Putamen (tissue), 1 donor: ENCODE measurements at regions not wholly inside any gene's neighbourhood (a gene's known extent, or its start where the extent isn't known, plus 50 kb on each side); places are given as distances from the start of the nearest gene placed in this dataset.
"Not testable (repeated sequence)": the region's sequence is repeated elsewhere in the genome, so short reads cannot be mapped to it uniquely, and the experiment has no call there.

ENCODE experiments used
- DNase-seq: peaks from one replicate; pipeline ENCODE4 v3.0.0-alpha.2; 2016; ENCODE audit warnings: low spot score

GRCh38 chr21:20779321-20779720 is 218.9 kb upstream of the NCAM2 start:
- no peak for DNase-seq

GRCh38 chr21:20783611-20784010 is 214.6 kb upstream of the NCAM2 start:
- peak; percentile 53 for DNase-seq

DNA sequence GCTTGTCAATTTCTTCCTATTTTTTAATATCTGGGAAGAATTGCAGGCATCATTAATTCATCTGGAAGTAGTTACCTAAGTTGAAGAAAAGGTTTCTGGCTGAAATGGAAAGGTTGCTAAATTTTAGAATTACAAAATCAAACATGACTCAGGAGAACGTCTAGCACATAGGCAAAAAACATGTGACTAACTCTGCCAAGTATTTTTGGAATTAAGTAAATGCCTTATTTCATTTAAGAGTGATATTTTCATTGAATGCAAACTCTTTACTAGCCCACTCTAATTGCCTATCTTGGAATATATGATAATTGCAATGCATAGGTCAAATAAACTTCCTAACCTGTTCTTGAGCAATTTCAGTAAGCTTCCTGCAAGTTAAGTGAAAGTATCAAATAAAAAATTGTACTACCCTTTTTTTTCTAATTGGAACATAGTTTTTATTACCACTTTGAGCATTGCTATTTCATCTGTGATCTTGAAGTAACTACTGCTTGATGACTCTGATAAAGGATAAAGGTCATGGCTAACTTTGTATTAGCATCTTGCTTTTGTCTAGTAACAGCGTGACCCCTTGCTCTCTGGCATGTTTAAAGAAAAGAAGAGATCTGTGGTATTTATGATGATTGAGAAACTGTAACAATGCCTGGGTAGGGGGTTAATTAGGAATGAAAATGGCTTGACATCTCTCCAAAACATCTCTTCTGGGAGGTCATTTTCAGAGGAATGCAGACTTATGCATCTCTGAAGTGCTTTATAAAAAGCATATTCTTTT is 208.3 kb upstream of the NCAM2 start:
- no peak for DNase-seq

DNA sequence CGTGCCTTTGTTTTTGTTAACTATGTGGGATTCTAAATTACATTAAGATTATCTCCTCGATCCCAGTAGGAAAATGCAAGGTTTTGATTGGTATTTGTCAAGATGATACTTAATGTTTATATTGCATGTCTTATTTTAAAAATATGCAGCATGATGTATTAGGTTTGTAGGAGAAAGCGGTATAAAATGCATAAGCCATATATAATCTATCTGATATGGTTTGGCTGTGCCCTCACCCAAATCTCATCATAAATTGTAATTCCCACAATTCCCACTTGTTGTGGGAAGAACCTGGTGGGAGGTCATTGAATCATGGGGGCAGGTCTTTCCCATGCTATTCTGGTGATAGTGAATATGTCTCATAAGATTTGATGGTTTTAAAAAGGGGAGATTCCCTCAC is 198.1 kb upstream of the NCAM2 start:
- no peak for DNase-seq

GRCh38 chr21:20802201-20802600 is 196.0 kb upstream of the NCAM2 start:
- no peak for DNase-seq

- DNase-seq = peak; percentile 56
These were observed 195.5 kb upstream of the NCAM2 start for GRCh38 chr21:20802631-20803260.

GRCh38 chr21:20811702-20812101 is 186.5 kb upstream of the NCAM2 start:
- no peak for DNase-seq

DNA sequence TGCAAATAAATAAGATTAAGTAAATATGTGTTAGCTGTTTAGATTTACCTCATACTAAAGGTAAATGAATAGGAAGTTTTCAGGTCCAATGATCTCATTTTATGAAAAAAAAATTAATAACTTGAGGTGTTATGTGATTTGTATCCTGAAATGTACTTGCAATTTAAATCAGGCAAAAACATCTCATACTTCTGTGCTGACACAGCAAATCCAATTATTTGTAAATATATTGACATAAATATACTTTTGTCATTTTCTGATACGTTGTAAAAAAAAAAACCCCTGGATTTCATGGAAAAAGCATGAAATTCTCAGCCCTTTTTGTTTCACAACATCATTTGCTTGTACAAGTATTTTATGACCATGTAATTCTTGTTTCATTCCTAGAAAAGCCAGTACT is 184.1 kb upstream of the NCAM2 start:
- DNase-seq = no peak

DNA sequence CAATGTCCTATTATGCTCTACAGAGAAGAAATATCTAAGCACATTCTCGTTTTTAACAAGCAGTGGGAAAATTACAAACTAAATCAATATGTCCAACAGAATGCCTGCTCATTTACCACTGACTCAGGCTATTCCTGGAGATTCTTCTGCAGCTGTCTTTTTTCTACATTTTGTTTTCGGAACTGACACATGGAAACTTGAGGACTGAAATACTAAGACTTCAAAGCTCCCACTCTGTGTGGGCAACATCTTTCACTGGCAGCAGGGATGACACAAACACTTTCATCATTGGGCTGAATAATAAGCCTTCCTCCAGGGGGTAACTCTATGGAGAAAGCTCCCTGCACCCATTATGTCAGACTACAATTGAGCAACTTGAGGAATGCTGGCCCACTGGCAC is 175.5 kb upstream of the NCAM2 start:
- peak; percentile 40 for DNase-seq

DNA sequence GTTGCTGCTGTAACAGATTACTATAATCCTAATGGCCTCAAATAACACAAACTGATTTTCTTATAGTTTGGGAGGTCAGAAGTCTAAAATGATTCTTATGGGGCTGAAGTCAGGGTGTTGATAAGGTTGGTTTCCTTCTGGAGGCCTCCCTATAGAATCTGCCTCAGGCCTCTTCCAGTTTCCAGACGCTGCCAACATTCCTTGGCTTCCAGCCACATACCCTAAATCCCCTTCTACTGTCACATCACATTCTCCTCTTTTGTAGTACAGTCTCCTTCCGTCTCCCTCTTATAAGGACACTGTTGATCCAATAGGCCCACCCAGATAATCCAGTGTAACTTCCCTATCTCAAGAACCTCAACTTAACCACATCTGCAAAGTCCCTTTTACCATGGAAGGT is 145.3 kb upstream of the NCAM2 start:
- no peak for DNase-seq

DNA sequence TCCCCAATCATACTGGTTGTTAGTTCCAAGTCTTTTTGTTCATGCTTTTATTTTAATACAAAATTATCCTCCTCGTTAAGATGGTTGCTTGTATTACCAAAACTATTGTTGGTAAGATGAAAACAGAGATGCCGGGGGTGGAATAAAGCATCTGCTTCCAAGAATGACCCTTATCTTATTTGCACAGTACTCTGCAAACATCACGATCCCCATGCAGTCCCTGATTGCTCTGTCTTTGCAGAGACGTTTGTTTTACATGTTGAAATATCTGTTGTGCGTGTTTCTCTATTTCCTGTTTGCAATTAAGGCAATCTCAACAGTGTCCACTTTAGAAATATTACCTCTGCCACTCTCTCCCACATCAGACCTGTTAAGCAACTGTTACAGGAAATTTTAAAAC is 141.3 kb upstream of the NCAM2 start:
- DNase-seq = no peak

GRCh38 chr21:20874202-20874601 is 124.0 kb upstream of the NCAM2 start:
- no peak for DNase-seq

- peak; percentile 10 for DNase-seq
These were observed 122.5 kb upstream of the NCAM2 start for GRCh38 chr21:20875742-20876141.

DNA sequence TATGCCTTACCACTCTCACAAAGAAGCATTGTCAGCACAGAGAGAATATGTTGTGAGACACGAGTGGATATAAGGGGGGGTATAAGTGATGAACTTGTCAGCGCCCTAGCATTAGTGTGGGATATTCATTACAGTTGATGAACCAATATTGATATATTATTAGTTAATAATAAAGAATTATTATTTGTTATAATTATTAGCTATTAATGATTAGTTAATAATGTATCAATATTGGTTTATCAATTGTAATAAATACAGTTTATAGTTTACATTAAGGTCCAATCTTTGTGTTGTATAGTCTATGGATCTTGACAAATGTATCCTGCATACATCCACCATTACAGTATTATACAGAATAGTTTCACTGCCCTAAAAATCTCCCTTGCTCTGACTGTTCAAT is 120.2 kb upstream of the NCAM2 start:
- no peak for DNase-seq

DNA sequence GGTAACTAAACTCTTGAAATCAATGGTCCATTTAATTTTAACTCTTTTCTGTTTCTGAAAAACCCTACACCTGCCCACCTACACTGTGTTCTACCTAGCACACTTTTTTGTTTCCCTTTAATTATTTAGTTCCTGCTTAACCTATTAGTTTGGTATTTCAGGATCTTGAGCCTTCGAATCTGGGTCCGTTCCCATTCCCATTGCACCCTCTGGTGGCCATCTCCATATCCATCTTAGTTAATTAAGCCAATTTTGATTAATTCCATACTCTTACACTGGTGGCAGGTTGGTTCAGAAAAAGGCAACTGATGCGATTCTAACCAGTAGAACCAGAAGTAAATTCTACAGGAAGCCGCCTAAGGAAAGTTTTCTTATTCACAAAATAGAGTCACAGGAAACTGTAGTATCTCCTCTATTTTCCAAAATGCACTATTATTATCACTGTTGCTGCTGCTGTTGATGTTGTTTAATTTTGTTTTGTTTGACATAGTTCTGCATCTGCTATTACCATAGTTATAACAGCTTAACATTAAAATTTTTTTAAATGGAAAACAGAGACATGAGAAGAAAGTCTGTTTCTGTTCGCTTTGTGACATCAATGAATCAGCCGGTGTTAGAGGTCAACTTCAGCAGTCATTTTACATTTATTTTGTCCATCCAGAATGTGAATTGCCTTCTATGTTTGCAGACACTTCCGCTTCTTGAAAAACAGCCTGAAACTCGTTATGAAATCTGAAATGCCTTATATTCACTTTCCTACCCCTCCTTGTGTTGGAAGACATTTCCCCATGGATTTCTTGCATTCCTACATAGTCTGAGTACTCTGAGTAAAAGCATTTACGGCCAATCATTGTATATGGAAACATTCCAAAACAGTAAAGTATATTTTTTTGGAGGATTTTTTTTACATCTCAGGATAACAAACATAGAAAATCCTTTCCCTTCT is 115.5 kb upstream of the NCAM2 start:
- peak; percentile 67 for DNase-seq

GRCh38 chr21:20883408-20883800 is 114.8 kb upstream of the NCAM2 start:
- DNase-seq = no peak

GRCh38 chr21:20902511-20902910 is 95.7 kb upstream of the NCAM2 start:
- peak; percentile 86 for DNase-seq

DNA sequence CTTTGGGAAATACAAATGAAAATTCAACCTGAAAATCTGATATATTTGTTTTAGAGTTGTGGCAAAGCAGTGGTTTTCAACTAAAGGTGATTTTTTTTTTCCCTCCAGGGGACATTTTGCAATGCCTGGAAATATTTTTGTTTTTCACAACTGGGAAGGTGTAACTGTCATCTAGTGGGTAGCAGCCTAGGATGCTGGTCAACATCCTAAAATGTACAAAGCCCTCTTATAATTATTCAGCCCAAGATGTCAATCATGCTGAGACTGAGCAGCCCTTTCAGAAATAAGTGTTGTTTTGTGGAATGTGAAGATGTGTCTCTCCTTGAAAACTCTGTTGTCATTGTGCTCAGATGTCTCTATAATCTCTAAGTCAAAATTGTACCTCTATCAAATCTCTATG is 95.2 kb upstream of the NCAM2 start:
- peak; percentile 15 for DNase-seq

DNA sequence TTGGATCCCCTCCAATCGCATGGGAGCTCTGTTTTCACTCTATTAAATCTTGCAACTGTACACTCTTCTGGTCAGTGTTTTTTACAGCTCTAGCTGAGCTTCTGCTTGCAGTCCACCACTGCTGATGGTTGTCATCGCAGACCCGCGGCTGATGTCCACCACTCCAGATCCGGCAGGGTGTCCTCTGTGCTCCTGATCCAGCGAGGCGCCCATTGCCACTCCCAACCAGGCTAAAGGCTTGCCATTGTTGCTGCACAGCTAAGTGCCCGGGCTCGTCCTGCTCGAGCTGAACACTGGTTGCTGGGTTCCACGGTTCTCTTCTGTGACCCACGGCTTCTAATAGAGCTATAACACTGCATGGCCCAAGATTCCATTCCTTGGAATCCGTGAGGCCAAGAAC is 70.7 kb upstream of the NCAM2 start:
- DNase-seq = not testable (repeated sequence)

GRCh38 chr21:20942523-20942922 is 55.7 kb upstream of the NCAM2 start:
- no peak for DNase-seq

DNA sequence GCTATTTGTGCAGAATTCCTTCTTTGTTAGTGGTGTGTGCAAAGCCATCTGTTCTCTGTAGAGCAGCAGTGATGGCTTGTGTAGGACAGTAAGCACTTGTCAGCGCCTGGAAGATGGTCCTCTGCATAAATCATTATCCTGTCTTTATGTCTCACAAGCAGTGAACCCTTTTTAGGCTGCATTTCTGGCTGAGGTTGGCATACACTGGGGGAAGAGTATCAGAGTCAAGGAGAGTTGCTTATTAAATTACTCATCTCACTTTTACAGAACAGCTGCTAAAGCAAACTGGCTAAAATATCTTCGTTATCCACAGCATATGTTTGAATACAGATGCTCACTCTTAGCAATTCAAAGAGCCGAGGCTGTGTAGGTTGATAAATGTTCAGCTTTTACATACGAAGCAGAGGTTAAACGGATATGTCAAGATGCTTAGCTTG is 54.6 kb upstream of the NCAM2 start:
- peak; percentile 66 for DNase-seq

GRCh38 chr21:20944139-20944538 is 54.1 kb upstream of the NCAM2 start:
- DNase-seq = no peak

GRCh38 chr21:20946701-20947100 is 51.5 kb upstream of the NCAM2 start:
- no peak for DNase-seq
